NCI-H526 treated with DMSO at 0.1 percent for 48 hours (cell line): ENCODE measurements at regions not wholly inside any gene's neighbourhood (a gene's known extent, or its start where the extent isn't known, plus 50 kb on each side); places are given as distances from the start of the nearest gene placed in this dataset.
"Not testable (repeated sequence)": the region's sequence is repeated elsewhere in the genome, so short reads cannot be mapped to it uniquely, and the experiment has no call there.

ENCODE experiments used
- DNase-seq: peaks from one replicate; lab custom pipeline; 2025; lab: John Stamatoyannopoulos, UW

GRCh38 chr2:139694327-139694726 lies 914.1 kb upstream of the NXPH2 start:
- DNase-seq: no peak

- no peak for DNase-seq
Measured at GRCh38 chr2:139686205-139686604, 906.0 kb upstream of the NXPH2 start.

- no peak for DNase-seq
Measured at GRCh38 chr2:139685090-139685983, 905.1 kb upstream of the NXPH2 start.

GRCh38 chr2:139684286-139684860 lies 904.2 kb upstream of the NXPH2 start:
- DNase-seq: no peak

GRCh38 chr2:139674577-139674976 lies 894.4 kb upstream of the NXPH2 start:
- no peak for DNase-seq

GRCh38 chr2:139673447-139673846 lies 893.3 kb upstream of the NXPH2 start:
- DNase-seq: not testable (repeated sequence)

GRCh38 chr2:139669675-139670074 lies 889.5 kb upstream of the NXPH2 start:
- no peak for DNase-seq

DNA sequence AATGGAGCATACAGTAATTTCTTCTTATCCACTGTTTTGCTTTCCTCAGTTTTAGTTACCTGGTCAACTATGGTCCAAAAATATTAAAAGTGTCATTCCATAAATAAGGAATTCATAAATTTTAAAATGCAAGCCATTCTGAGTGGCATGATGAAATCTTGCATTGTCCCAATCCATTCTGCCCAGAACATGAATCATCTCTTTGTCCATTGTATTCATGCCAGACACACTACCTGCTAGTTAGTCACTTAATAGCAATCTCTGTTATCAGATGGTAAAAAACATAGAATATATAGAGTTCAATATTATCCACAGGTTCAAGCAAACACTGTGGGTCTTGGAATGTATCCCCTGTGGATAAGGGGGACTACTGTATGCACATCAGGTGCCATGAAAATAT lies 872.2 kb upstream of the NXPH2 start:
- no peak for DNase-seq

- no peak for DNase-seq
Measured at GRCh38 chr2:139645617-139646016, 865.4 kb upstream of the NXPH2 start.

GRCh38 chr2:139643139-139643538 lies 862.9 kb upstream of the NXPH2 start:
- no peak for DNase-seq

GRCh38 chr2:139631966-139632365 lies 851.8 kb upstream of the NXPH2 start:
- DNase-seq: no peak

DNA sequence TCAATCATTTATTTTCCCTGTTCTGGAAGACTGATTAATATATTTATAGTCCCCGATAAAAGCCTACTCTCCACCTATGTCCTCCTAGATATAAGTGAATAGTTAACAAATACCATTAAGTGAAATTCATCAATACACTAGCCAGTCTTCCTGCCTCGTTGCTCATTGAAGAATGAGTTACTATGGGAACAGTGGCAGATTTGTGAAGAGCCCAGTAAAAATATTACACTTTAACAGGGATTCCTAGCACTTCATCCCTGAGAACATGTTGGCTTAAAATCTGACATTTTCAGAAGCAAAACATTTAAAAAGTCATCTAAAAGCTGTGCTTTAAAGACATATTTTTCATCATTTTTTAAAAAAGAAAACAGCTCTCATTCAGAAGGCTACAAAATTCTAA lies 848.7 kb upstream of the NXPH2 start:
- no peak for DNase-seq

DNA sequence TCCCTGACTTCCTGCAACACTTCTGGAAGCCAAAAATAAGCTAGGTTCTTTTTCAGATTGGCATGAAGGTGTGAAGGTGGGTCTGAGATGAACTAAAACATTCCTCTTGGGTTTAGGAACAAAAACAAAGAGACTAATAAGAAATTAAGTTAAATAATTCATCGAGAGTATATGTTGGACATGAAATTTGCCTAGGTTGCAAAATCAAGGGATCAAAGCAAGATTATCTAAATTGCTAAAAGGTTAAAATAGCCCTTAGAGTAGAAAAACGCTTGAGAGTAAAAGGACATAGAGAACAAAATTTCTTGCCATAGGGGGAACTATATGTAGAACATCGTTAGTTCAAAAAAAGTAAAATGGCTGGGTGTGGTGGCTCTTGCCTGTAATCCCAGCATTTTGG lies 845.9 kb upstream of the NXPH2 start:
- DNase-seq: no peak

DNA sequence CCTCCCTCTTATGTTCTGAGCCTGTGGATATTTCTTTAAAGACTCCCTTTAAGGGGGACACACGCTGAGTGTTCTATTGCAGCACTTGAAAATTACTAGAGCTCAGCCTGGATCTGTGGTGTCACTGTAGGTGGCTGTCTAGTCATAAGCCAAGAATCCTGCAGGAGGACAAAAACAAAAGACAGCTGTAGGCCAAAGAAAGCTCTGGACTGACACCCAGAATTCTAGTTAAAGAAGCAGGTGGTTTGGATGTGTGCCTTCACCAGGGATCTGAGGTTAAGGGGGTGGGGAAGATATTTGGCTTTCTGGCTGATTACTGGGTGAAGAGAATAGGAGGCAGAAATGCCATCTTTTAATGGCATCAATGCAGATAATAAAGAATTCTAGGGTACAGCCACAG lies 842.5 kb upstream of the NXPH2 start:
- no peak for DNase-seq

GRCh38 chr2:139617747-139618146 lies 837.6 kb upstream of the NXPH2 start:
- DNase-seq: no peak

- DNase-seq: no peak
Measured at GRCh38 chr2:139613264-139613663, 833.1 kb upstream of the NXPH2 start.

DNA sequence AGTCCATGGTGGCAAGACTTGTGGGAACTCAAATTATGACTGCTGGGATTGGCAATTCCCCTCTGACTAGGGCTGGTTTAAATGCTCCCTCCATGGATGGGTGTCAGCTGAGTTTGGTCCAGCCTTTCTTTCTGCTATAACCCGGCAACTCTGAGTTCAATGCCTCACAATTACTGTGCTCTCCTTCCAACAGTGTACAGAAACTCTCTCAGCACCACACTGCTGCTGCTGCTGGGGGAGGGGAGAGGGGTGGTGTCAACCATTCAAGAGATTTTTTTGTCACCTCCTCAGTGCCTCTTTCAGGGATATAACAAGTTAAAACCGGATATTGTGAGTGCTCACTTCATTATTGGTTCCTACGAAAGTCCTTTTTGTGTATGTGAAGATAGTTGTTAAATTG lies 830.3 kb upstream of the NXPH2 start:
- no peak for DNase-seq

DNA sequence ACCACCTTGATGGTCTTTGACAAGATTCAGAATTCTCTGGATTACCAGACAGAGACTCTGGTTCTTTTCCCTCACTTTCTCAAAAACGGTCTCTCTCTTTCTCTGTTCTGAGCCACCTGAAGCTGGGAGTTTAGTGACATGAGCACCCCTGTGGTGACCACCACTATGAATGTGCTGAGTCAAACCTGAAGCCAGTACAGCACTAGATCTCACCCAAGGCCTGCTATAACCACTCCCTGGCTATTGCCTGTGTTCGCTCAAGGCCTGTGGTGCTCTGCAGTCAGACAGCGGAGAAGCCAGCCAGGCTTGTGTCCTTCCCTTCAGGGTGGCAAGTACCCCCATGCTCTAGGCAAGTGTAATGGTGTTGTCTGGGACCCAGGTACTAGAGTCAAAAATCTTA lies 828.9 kb upstream of the NXPH2 start:
- DNase-seq: no peak

DNA sequence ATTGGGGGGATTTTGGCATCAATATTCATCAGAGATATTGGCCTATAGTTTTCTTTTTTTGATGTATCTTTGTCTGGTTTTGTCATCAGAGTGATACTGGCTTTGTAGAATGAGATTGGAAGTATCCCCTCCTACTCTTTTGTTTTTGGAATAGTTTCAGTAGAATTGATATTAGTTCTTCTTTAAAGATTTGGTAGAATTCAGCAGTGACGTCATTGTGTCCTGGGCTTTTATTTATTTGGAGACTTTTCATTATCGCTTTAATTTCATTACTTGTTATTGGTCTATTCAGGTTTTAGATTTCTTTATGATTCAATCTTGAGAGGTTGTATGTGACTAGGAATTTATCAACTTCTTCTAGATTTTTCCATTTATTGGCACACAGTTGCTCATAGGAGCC lies 825.5 kb upstream of the NXPH2 start:
- DNase-seq: no peak

DNA sequence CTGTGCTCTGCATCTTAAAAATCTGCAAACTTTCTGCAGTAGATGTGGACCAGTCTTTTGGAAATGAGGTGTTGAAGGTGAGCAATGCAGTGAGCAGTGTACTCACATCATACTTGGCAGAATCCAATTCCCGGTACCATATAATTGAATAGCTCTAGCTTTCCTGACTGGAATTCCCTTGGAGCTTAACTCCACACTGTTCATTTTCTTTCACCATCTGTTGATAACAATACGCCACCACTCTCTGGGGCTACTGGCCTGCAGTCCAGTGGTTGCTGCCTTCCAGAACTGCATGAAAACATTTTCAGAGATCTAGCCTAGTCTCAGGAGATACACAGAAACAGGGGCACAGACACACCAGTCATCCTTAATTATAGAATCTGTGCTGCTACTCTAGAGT lies 820.0 kb upstream of the NXPH2 start:
- DNase-seq: no peak

DNA sequence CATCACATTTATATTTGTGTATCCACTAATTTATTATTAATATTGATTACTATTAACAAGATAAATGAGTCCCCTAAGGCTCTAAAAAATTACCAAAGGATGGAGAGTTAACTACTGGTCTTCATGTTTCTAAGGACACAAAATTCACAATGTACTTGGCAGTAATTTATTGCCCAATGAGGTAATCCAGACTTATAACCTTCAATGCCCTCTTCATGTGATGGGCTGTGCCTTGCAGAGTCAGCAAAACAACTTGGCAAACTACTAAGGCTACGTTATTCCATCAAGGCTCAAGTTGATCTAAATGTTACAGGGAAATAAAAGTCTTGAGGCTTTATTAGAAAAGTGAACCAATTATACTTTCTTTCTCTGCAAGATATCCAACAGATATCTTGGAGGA lies 804.9 kb upstream of the NXPH2 start:
- no peak for DNase-seq

DNA sequence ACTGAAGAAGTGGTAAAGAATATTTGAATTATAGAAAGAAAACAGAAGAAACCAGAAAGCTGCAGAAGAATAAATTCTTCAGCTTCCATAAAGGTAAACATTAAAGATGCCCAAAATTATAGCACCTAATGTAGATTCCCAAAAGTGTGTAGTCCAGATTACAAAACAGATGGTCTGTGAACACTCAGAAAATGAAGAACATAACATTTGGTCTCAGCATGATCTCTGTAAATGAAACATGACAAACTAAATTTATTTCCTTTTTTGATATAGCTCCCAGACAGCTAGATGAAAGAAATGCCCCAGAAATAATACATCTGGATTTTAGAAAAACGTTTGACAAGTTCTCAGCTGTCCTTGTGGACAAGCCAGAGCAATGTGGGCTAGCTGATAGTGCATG lies 794.2 kb upstream of the NXPH2 start:
- no peak for DNase-seq

DNA sequence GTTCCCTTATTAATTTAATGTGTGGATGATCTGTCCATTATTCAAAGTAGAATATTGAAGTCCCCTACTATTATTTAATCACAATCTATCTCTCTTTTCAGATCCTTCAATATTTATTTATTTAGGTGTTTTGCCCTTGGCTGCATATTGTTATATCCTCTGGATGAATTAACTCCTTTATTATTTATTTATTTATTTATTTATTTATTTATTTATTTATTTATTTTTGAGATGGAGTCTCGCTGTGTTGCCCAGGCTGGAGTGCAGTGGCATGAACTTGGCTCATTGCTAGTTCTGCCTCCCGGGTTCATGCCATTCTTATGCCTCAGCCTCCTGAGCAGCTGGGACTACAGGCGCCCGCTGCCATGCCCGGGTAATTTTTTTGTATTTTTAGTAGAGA lies 776.6 kb upstream of the NXPH2 start:
- no peak for DNase-seq

GRCh38 chr2:139550873-139551272 lies 770.7 kb upstream of the NXPH2 start:
- DNase-seq: no peak
